PC-9 (cell line): ENCODE measurements at regions not wholly inside any gene's neighbourhood (a gene's known extent, or its start where the extent isn't known, plus 50 kb on each side); places are given as distances from the start of the nearest gene placed in this dataset.

Experiments used
- BruUV-seq: library from RNA; stranded (reverse); fragments of 400-500 nt; replicated peaks from 2 replicates; lab custom pipeline; 2021; lab: Mats Ljungman, UMichigan
- CTCF ChIA-PET: fragments of 300-600 bp; sonication (Branson Sonifier 250); formaldehyde crosslinking; loops from one replicate; lab custom pipeline; 2022; ENCODE audit warnings: antibody characterized with exemption; lab: Charles Lee
- POLR2A ChIA-PET: fragments of 300-600 bp; sonication (Branson Sonifier 250); formaldehyde crosslinking; loops from one replicate; lab custom pipeline; 2022; ENCODE audit warnings: antibody characterized with exemption; ENCODE audit not compliant: unreplicated experiment; lab: Charles Lee
- DNase-seq, 2 experiments: peaks; one replicate each; pipeline versions ENCODE4 v3.0.0 to v3.0.0-alpha.2; 2015 to 2022; ENCODE audit warnings: mixed read lengths in 1 of 2
- H2AFZ ChIP-seq: fragments of 200-600 bp; sonication (generic); 2 replicates; pipeline ENCODE4 v1.8.1; 2017; ENCODE audit warnings: antibody characterized with exemption
- H3F3A ChIP-seq: fragments of 200-600 bp; sonication (generic); 2 replicates; pipeline ENCODE4 v1.8.1; 2017; ENCODE audit warnings: antibody characterized with exemption, mild to moderate bottlenecking, low read depth; ENCODE audit not compliant: insufficient read depth
- H3K27ac ChIP-seq: fragments of 200-600 bp; sonication (generic); 2 replicates; pipeline ENCODE4 v1.6.1; 2016; ENCODE audit warnings: mixed run types
- H3K27me3 ChIP-seq: fragments of 200-600 bp; sonication (generic); 2 replicates; pipeline ENCODE4 v1.6.1; 2016; ENCODE audit warnings: low read depth, mixed run types; ENCODE audit not compliant: insufficient read depth
- H3K36me3 ChIP-seq: fragments of 200-600 bp; sonication (generic); 2 replicates; pipeline ENCODE4 v1.6.1; 2016; ENCODE audit warnings: low read depth, mixed run types
- H3K4me1 ChIP-seq: fragments of 200-600 bp; sonication (generic); replicated peaks from 2 replicates; pipeline ENCODE4 v1.6.1; 2016; ENCODE audit warnings: mixed run types; ENCODE audit not compliant: insufficient read depth
- H3K4me2 ChIP-seq: fragments of 200-600 bp; sonication (generic); 2 replicates; pipeline ENCODE4 v1.6.1; 2017; ENCODE audit warnings: mixed run types
- H3K4me3 ChIP-seq: fragments of 200-600 bp; sonication (generic); 2 replicates; pipeline ENCODE4 v1.6.1; 2016; ENCODE audit warnings: mixed run types
- H3K79me2 ChIP-seq: fragments of 200-600 bp; sonication (generic); 2 replicates; pipeline ENCODE4 v1.6.1; 2017; ENCODE audit warnings: low read depth, mixed run types
- H3K9me2 ChIP-seq: fragments of 200-600 bp; sonication (generic); 2 replicates; pipeline ENCODE4 v1.8.1; 2017; ENCODE audit warnings: mild to moderate bottlenecking; ENCODE audit not compliant: insufficient read depth
- H3K9me3 ChIP-seq: fragments of 200-600 bp; sonication (generic); 2 replicates; pipeline ENCODE4 v1.8.1; 2016; ENCODE audit warnings: low read depth; ENCODE audit not compliant: insufficient read depth
- H4K20me1 ChIP-seq: fragments of 200-600 bp; sonication (generic); 2 replicates; pipeline ENCODE4 v1.8.1; 2017; ENCODE audit not compliant: insufficient read depth
- CTCF ChIP-seq: fragments of 200-600 bp; sonication (generic); conservative IDR thresholded peaks from 2 replicates; pipeline ENCODE4 v1.6.1; 2017; ENCODE audit warnings: mixed run types, antibody characterized with exemption, mild to moderate bottlenecking, moderate library complexity
- EZH2 ChIP-seq: fragments of 200-600 bp; sonication (generic); IDR thresholded peaks from 2 replicates; pipeline ENCODE4 v1.8.0; 2017; ENCODE audit warnings: antibody characterized with exemption, low read depth
- intact Hi-C: fragments of 100-400 bp; cut with micrococcal nuclease; formaldehyde crosslinking; loops from one replicate; pipeline ENCODE4 v1.10.0; 2022; ENCODE audit not compliant: unreplicated experiment

GRCh38 chr10:117688358-117688757 lies 145.8 kb downstream of the EMX2 start:
- no peak for DNase-seq
- Histone ChIP-seq H3K4me3 (no peak overlapping the region), H3K4me1 (no peaks in the 10 kb centered on the region; the same call in 1 of the 2 replicates), H2AFZ (no peak overlapping the region), H3K27me3 (peaks cover 3% of the 10 kb centered on the region; the same call in 1 of the 2 replicates), H3F3A (no peaks in the 10 kb centered on the region), H3K27ac (no peak overlapping the region), H3K4me2 (no peak overlapping the region), H3K79me2 (no peaks in the 10 kb centered on the region), H3K9me2 (no peaks in the 10 kb centered on the region), H3K36me3 (no peaks in the 10 kb centered on the region), H4K20me1 (no peaks in the 10 kb centered on the region), H3K9me3 (no peaks in the 10 kb centered on the region)
- intact Hi-C loops, result no loop called here
- TF ChIP-seq CTCF (no peak), EZH2 (no peak)
- CTCF ChIA-PET, result no interaction called here
- no TSS peak for BruUV-seq
- POLR2A ChIA-PET, result no interaction called here

- no peak overlapping the region for H3K4me2 ChIP-seq
- H3K9me3 ChIP-seq, result no peaks in the 10 kb centered on the region
- H3K79me2 ChIP-seq, result no peaks in the 10 kb centered on the region
- no TSS peak for BruUV-seq
- no peaks in the 10 kb centered on the region for H3F3A ChIP-seq
- no peaks in the 10 kb centered on the region; the same call in 1 of the 2 replicates for H3K4me1 ChIP-seq
- H3K4me3 ChIP-seq, result no peak overlapping the region
- no peak for DNase-seq
- H3K9me2 ChIP-seq, result no peaks in the 10 kb centered on the region
- ChIA-PET CTCF (no interaction called here), POLR2A (no interaction called here)
- no peak for TF ChIP-seq CTCF
- TF ChIP-seq EZH2, result no peak
- H2AFZ ChIP-seq, result no peak overlapping the region
- no peak overlapping the region for H3K27ac ChIP-seq
- peaks cover 3% of the 10 kb centered on the region; the same call in 1 of the 2 replicates for H3K27me3 ChIP-seq
- no peaks in the 10 kb centered on the region for H4K20me1 ChIP-seq
- H3K36me3 ChIP-seq, result no peaks in the 10 kb centered on the region
- intact Hi-C loops, result no loop called here
Observed at GRCh38 chr10:117689566-117689965, 147.0 kb downstream of the EMX2 start.

- Histone ChIP-seq H3K9me3 (no peaks in the 10 kb centered on the region), H3F3A (no peaks in the 10 kb centered on the region), H3K79me2 (no peaks in the 10 kb centered on the region), H3K36me3 (no peaks in the 10 kb centered on the region), H3K9me2 (no peaks in the 10 kb centered on the region), H3K27me3 (peaks cover 3% of the 10 kb centered on the region; the same call in 1 of the 2 replicates), H3K4me1 (no peaks in the 10 kb centered on the region; the same call in 1 of the 2 replicates), H2AFZ (no peak overlapping the region), H3K27ac (no peak overlapping the region), H4K20me1 (no peaks in the 10 kb centered on the region), H3K4me2 (no peak overlapping the region), H3K4me3 (no peak overlapping the region)
- CTCF ChIA-PET, result no interaction called here
- intact Hi-C loops, result no loop called here
- POLR2A ChIA-PET, result no interaction called here
- no peak for DNase-seq
- TF ChIP-seq EZH2 (no peak), CTCF (no peak)
- no TSS peak for BruUV-seq
Observed at GRCh38 chr10:117690359-117690758, 147.8 kb downstream of the EMX2 start.
